ENCODE measurements at regions not wholly inside any gene's neighbourhood (a gene's known extent, or its start where the extent isn't known, plus 50 kb on each side); places are given as distances from the start of the nearest gene placed in this dataset.

GRCh38 chr9:108621991-108622855, 233.6 kb downstream of the ACTL7B start (continued):
- no peak for TF ChIP-seq ZNF462 (CRISPR knock-in tag; IDR thresholded peaks at IDR 0.05)
- no peak for TF ChIP-seq CTCF (conservative IDR thresholded peaks at IDR 0.05; ENCODE audit: low read depth in 2 of 2)
- no peak for TF ChIP-seq POLR2AphosphoS5 (IDR thresholded peaks at IDR 0.05; ENCODE audit: low read depth)

GRCh38 chr9:108620767-108621166, 235.0 kb downstream of the ACTL7B start:
- Mint-ChIP-seq H3K36me3 (ENCODE audit: low read depth) (no peaks in the 10 kb centered on the region; the same call in 2 of the 3 replicates), H3K27me3 (ENCODE audit: insufficient read depth, low read depth, poor library complexity) (no peaks in the 10 kb centered on the region), H3K4me1 (no peaks in the 10 kb centered on the region), H3K4me3 (no peak overlapping the region), H3K9me3 (no peaks in the 10 kb centered on the region), H3K27ac (no peak overlapping the region)
- Histone ChIP-seq H3K4me1 (ENCODE audit: insufficient read depth) (no peaks in the 10 kb centered on the region), H3K4me2 (no peak overlapping the region), H2AFZ (no peak overlapping the region), H3F3A (replicated peaks; ENCODE audit: low read depth) (no peaks in the 10 kb centered on the region), H3K27me3 (ENCODE audit: insufficient read depth) (no peaks in the 10 kb centered on the region), H3K27ac (ENCODE audit: low read depth) (no peak overlapping the region), H3K36me3 (ENCODE audit: insufficient read depth) (no peaks in the 10 kb centered on the region), H3K4me3 (no peak overlapping the region), H4K20me1 (replicated peaks; ENCODE audit: insufficient read depth) (no peaks in the 10 kb centered on the region), H3K9me2 (ENCODE audit: insufficient read depth) (peaks cover 6% of the 10 kb centered on the region; the same call in 1 of the 2 replicates), H3K79me2 (replicated peaks; ENCODE audit: insufficient read depth) (no peaks in the 10 kb centered on the region)
- DNase-seq (ENCODE audit: low spot score) (no peak), ATAC-seq (no peak)
- TF ChIP-seq ETS1 (IDR thresholded peaks at IDR 0.05) (no peak), STAT1 (IDR thresholded peaks at IDR 0.05; ENCODE audit: unreplicated experiment) (no peak), ZNF331 (CRISPR knock-in tag; IDR thresholded peaks at IDR 0.05; ENCODE audit: low read depth) (no peak), REST (IDR thresholded peaks at IDR 0.05; ENCODE audit: unreplicated experiment) (no peak), EZH2 (IDR thresholded peaks at IDR 0.05; ENCODE audit: low read depth, unreplicated experiment) (no peak), EZH2phosphoT487 (IDR thresholded peaks at IDR 0.05; ENCODE audit: unreplicated experiment) (no peak), NANOG (IDR thresholded peaks at IDR 0.05; ENCODE audit: borderline replicate concordance) (no peak)

Measured in GM23338 (cell line).